GM19438 (cell line): ENCODE measurements at regions not wholly inside any gene's neighbourhood (a gene's known extent, or its start where the extent isn't known, plus 50 kb on each side); places are given as distances from the start of the nearest gene placed in this dataset.

Experiments used
- ATAC-seq: cut with Tn5 transposase; IDR thresholded peaks from one replicate; pipeline ENCODE4 v1.9.1; 2021; ENCODE audit warnings: low read depth; ENCODE audit not compliant: unreplicated experiment

- no peak for ATAC-seq
These were observed 543.3 kb upstream of the PKDCC start for GRCh38 chr2:41504532-41504931.

- no peak for ATAC-seq
These were observed 537.7 kb upstream of the PKDCC start for GRCh38 chr2:41510108-41510507.

- ATAC-seq, result no peak
These were observed 526.6 kb upstream of the PKDCC start for GRCh38 chr2:41521211-41521610.

GRCh38 chr2:41527525-41528323, 520.1 kb upstream of the PKDCC start:
- no peak for ATAC-seq

GRCh38 chr2:41535575-41535974, 512.2 kb upstream of the PKDCC start:
- ATAC-seq, result no peak

GRCh38 chr2:41540272-41540998, 507.4 kb upstream of the PKDCC start:
- no peak for ATAC-seq

GRCh38 chr2:41543726-41544125, 504.1 kb upstream of the PKDCC start:
- ATAC-seq, result no peak

GRCh38 chr2:41544709-41545108, 503.1 kb upstream of the PKDCC start:
- ATAC-seq, result no peak

GRCh38 chr2:41546031-41546430, 501.8 kb upstream of the PKDCC start:
- no peak for ATAC-seq

- no peak for ATAC-seq
These were observed 479.2 kb upstream of the PKDCC start for GRCh38 chr2:41568648-41569047.

- no peak for ATAC-seq
These were observed 475.7 kb upstream of the PKDCC start for GRCh38 chr2:41572154-41572553.

GRCh38 chr2:41576423-41576822, 471.4 kb upstream of the PKDCC start:
- ATAC-seq, result no peak

- no peak for ATAC-seq
These were observed 468.0 kb upstream of the PKDCC start for GRCh38 chr2:41579806-41580205.

- no peak for ATAC-seq
These were observed 467.0 kb upstream of the PKDCC start for GRCh38 chr2:41580806-41581205.

- ATAC-seq, result no peak
These were observed 452.6 kb upstream of the PKDCC start for GRCh38 chr2:41595240-41595639.

GRCh38 chr2:41597680-41598079, 450.1 kb upstream of the PKDCC start:
- ATAC-seq, result no peak

- no peak for ATAC-seq
These were observed 449.5 kb upstream of the PKDCC start for GRCh38 chr2:41598161-41598894.

- no peak for ATAC-seq
These were observed 447.4 kb upstream of the PKDCC start for GRCh38 chr2:41600460-41600859.

GRCh38 chr2:41602341-41602740, 445.5 kb upstream of the PKDCC start:
- no peak for ATAC-seq

- ATAC-seq, result no peak
These were observed 442.5 kb upstream of the PKDCC start for GRCh38 chr2:41605311-41605710.

- no peak for ATAC-seq
These were observed 441.9 kb upstream of the PKDCC start for GRCh38 chr2:41605914-41606313.
